Body of pancreas (tissue), 4 donors: ENCODE measurements at regions not wholly inside any gene's neighbourhood (a gene's known extent, or its start where the extent isn't known, plus 50 kb on each side); places are given as distances from the start of the nearest gene placed in this dataset.

Experiments used
- CTCF ChIP-seq, 7 experiments: fragments of 450-650 bp in 4 of 7; fragments of 200-600 bp in 3 of 7; sonication (generic) in 3 of 7; IDR thresholded peaks; one replicate each; pipeline ENCODE4 v1.5.1; 2016 to 2019; ENCODE audit warnings: antibody characterized with exemption in 7 of 7
- POLR2A ChIP-seq, 3 donors: fragments of 450-650 bp; IDR thresholded peaks; one replicate each; pipeline ENCODE4 v1.6.1; 2016; ENCODE audit warnings: antibody characterized with exemption in 3 of 3, mild to moderate bottlenecking in 2 of 3

GRCh38 chr5:173523388-173523787, 93.1 kb downstream of the BOD1 start:
- TF ChIP-seq CTCF (IDR thresholded peaks at IDR 0.05), result no peak
- no peak for TF ChIP-seq POLR2A (IDR thresholded peaks at IDR 0.05)
